Stimulated activated naive CD8-positive, alpha-beta T cell treated with anti-CD3 and anti-CD28 coated beads, Interleukin-15, amount 100 ng/mL, for 72 hours (primary cell): ENCODE measurements at regions not wholly inside any gene's neighbourhood (a gene's known extent, or its start where the extent isn't known, plus 50 kb on each side); places are given as distances from the start of the nearest gene placed in this dataset.
"Not testable (repeated sequence)": the region's sequence is repeated elsewhere in the genome, so short reads cannot be mapped to it uniquely, and the experiment has no call there.

Source experiments
- ATAC-seq: fragments of 150-1000 bp; cut with Tn5 transposase; 2 replicates; pipeline ENCODE4 v1.10.0; 2021; ENCODE audit warnings: mild to moderate bottlenecking, moderate library complexity
- DNase-seq, 2 donors: peaks; one replicate each; pipeline ENCODE4 v3.0.0; 2021 to 2022
- H3K27ac Mint-ChIP-seq, 2 donors: one replicate each; pipeline ENCODE4 v1.8.0; 2022; ENCODE audit warnings: mild to moderate bottlenecking in 2 of 2, mixed read lengths in 2 of 2, moderate library complexity in 2 of 2
- H3K27me3 Mint-ChIP-seq: one replicate; pipeline ENCODE4 v1.8.0; 2022; ENCODE audit warnings: mixed read lengths
- H3K4me1 Mint-ChIP-seq: one replicate; pipeline ENCODE4 v1.8.0; 2022; ENCODE audit warnings: mild to moderate bottlenecking, mixed read lengths
- H3K4me3 Mint-ChIP-seq, 2 donors: one replicate each; pipeline ENCODE4 v1.8.0; 2022; ENCODE audit warnings: mild to moderate bottlenecking in 2 of 2, mixed read lengths in 2 of 2, moderate library complexity in 1 of 2
- H3K9me3 Mint-ChIP-seq, 2 donors: one replicate each; pipeline ENCODE4 v1.8.0; 2022; ENCODE audit warnings: mixed read lengths in 2 of 2

DNA sequence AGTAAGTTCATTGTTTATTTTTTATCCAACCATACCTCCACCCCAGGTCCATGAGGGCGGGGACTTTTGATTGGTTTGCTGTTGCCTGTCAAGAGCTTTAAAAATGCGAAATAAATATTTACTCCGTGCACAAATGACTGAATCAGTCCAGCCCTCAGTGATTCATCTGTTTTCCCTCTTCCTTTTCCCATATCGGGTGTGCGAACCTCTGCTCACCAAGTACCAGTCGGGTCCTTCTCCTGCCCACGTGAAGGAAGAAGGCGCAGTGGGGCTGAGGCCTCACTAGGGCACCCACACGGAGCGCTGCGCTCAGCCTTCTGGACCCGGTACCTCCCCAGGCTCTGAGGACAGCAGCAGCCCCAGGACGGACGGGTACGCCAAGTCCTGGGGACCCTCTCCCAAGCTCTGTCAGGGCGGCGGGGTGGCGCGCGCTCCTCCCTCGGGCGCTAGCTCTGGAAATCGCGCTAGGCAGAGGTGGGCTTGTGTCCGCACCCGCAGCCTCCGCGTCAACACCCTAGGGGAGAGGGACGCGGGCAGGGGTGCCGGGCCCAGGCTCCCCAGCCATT, 70.5 kb upstream of the EPHB3 start:
- DNase-seq (no peak), ATAC-seq (peak; percentile 49)
- Mint-ChIP-seq H3K9me3 (no peaks in the 10 kb centered on the region), H3K27me3 (peaks cover 73% of the 10 kb centered on the region), H3K4me1 (peaks cover 8% of the 10 kb centered on the region), H3K27ac (no peak overlapping the region), H3K4me3 (no peak overlapping the region)

DNA sequence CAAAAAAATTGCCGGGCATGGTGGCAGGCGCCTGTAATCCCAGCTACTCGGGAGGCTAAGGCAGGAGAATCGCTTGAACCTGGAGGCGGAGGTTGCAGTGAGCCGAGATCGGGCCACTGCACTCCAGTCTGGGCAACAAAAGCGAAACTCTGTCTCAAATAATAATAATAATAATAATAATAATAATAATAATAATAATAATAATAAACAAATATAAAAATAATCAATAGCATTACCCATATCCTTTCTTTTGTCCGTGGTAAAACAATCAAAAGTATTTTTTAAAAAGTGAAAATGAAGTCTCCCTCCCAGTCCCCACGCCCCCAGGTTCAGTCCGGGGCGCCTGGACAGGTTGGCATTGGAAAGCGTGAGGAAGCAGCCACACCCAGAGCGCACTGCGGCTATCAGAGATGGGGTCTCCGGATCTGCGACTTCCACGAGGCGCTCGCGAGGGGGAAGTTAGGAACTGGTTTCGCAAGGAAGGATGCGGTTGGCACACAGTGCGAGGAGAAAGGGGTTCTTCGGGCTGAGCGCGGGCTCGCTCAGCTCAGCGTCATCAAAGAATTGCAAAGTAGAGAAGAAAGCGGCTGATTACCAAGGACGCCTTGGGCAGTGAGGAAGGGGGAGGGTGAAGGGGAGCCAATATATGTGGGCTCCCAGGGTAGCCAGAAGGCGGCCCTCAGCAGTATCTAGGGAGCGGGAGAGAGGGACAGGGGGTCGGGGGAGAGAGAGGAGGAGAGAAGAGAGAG, 69.5 kb upstream of the EPHB3 start:
- Mint-ChIP-seq H3K27me3 (peaks cover 77% of the 10 kb centered on the region), H3K4me3 (peak overlapping the region; percentile 61 to 85)

DNA sequence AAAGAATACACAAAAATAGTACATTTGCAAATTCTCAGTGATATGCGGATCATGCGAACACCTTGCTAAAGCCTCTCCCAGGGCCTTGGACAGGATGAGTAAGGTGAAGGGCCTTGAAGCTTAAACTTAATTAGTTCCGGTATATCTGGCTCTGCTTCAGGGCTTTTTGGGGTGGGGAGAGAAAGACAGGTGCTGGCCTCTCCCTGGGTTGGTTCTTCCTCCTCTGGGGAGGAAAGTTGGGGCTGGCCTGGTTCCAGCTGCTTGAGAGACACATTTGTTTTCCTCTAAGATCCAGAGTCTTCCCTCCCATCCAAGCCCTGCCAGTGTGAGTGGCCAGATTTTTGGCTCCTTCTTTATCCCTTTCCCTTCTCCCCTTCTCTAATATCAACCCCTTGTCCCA, 64.7 kb upstream of the EPHB3 start:
- Mint-ChIP-seq H3K9me3 (no peaks in the 10 kb centered on the region), H3K4me3 (no peak overlapping the region), H3K27me3 (peaks cover 65% of the 10 kb centered on the region), H3K4me1 (peaks cover 7% of the 10 kb centered on the region), H3K27ac (no peak overlapping the region)
- no peak for DNase-seq
- no peak for ATAC-seq

More for the DNA sequence above, 69.5 kb upstream of the EPHB3 start:
- ATAC-seq (peak; percentile 82), DNase-seq (peak in 1 of 2 donors; percentile 13)
- Mint-ChIP-seq H3K4me1 (peaks cover 8% of the 10 kb centered on the region), H3K27ac (peak overlapping the region in 1 of 2 donors; percentile 40), H3K9me3 (no peaks in the 10 kb centered on the region)

DNA sequence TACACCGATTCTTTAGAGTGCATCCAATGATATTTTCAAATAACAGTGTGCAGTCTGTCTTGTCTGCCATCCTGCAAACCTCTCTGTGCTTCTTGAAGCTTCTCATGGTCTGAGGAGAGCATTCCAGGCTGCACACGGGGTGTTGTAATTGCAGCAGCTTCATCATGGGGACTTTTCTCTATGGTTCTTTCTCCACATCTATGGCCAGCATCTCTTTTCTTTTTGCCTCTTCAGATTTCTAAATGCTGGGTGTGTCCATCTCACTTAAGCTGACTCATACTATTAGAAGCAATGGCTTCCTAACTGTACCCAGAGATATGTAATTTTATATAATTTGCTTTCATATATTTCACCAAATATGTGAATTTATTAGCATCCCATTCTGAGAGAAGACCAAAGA, 63.8 kb upstream of the EPHB3 start:
- no peaks in the 10 kb centered on the region for H3K9me3 Mint-ChIP-seq
- no peak for ATAC-seq
- no peak overlapping the region for H3K27ac Mint-ChIP-seq
- no peak overlapping the region for H3K4me3 Mint-ChIP-seq
- H3K27me3 Mint-ChIP-seq: peaks cover 65% of the 10 kb centered on the region
- H3K4me1 Mint-ChIP-seq: no peaks in the 10 kb centered on the region
- DNase-seq: no peak

DNA sequence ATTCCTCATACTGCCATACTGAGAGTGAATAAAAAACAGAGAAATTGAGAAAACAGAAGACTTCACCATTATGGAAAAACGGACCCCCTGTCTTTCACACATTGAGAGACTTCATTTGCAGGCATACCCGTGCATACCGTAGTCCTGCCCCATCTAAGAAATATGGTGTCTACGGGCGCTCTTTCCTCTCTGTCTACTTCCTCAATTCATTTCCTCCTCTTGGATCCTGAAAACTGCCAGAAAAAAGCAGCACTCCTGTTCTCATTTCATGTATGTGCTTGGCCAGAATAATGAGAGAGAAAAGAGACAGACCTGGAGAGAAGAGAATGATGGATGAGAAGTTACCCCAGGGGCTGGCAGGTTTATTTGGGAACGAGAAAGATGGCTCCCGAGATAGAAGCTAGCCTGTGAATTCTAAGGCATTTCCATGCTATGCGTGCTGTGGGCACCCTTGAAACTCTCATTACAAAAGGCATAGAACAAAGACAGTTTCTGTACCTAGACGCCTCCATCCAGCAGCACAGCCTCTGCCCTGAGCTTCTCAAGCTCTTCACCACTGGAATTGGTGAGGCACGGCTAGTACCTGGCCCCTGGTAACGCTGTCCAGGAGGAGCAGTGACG, 62.5 kb upstream of the EPHB3 start:
- Mint-ChIP-seq H3K9me3 (no peaks in the 10 kb centered on the region), H3K27ac (no peak overlapping the region), H3K4me3 (no peak overlapping the region), H3K4me1 (no peaks in the 10 kb centered on the region), H3K27me3 (peaks cover 56% of the 10 kb centered on the region)
- ATAC-seq (no peak), DNase-seq (no peak)

DNA sequence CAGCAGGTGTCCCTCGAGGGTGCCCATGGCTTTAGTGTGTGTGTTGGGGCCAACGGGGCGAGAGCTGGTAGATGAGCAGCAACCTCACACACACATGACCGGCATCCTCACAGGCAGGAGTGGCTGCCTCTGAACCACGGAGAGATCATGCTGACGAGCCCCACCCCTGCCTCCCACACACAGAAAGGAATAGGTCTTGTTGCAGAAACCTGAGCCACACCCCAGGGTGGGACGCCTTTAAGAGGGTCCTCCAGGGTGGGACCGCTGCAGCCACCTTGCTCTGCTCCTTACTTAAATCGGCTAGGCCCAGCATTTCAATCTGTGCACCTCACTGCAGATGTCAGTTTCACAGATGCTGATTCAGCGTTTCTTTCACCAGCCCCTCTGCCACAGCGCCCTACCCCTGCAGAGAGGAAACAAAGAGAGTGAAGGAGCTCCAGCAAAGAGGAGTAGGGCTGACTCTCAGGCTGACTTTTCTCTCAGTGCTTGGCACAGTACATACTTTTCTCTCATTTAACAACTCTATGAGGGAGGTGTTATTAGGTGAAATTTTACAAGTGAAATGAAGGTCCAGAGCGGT, 61.2 kb upstream of the EPHB3 start:
- no peaks in the 10 kb centered on the region for H3K4me1 Mint-ChIP-seq
- DNase-seq (no peak), ATAC-seq (no peak)
- no peaks in the 10 kb centered on the region for H3K9me3 Mint-ChIP-seq
- H3K27ac Mint-ChIP-seq: peak overlapping the region in 1 of 2 donors; percentile 48
- no peak overlapping the region for H3K4me3 Mint-ChIP-seq
- peaks cover 55% of the 10 kb centered on the region for H3K27me3 Mint-ChIP-seq

DNA sequence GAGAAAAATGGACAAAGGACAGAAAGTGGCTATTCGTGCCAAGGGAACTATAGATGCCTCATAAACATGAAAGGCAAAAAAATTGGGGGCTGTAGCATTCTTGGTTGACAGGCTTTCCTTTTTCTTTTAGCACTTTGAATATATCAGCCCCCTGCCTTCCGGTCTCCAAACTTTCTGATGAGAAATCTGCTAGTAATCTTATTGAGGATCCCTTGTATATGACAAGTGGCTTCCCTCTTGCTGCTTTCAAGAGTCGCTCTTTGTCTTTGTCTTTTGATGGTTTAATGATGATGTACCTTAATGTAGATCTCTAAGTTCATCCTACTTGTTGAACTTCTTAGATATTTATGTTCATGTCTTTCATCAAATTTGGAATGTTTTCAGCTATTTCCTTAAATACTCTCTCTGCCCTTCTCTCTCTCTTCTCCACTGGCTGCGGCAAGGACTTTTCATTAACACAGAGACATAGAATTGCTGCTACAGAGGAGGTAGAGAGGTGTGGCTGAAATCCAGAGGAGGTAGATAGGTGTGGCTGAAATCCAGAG, 59.4 kb upstream of the EPHB3 start:
- H3K4me1 Mint-ChIP-seq: no peaks in the 10 kb centered on the region
- no peak overlapping the region for H3K4me3 Mint-ChIP-seq
- no peak for ATAC-seq
- H3K27ac Mint-ChIP-seq: no peak overlapping the region
- no peaks in the 10 kb centered on the region for H3K9me3 Mint-ChIP-seq
- peaks cover 57% of the 10 kb centered on the region for H3K27me3 Mint-ChIP-seq
- no peak for DNase-seq

DNA sequence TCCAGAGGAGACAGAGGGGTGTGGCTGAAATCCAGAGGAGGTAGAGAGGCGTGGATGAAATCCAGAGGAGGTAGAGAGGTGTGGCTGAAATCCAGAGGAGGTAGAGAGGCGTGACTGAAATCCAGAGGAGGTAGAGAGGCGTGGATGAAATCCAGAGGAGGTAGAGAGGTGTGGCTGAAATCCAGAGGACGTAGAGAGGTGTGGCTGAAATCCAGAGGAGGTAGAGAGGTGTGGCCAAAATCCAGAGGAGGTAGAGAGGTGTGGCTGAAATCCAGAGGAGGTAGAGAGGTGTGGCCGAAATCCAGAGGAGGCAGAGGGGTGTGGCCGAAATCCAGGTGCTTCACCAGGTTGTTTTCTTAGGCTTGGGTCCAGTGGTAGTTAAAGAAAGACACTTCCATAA, 58.7 kb upstream of the EPHB3 start:
- not testable (repeated sequence) for H3K4me1 Mint-ChIP-seq, H3K9me3 Mint-ChIP-seq, DNase-seq, H3K4me3 Mint-ChIP-seq, H3K27ac Mint-ChIP-seq, ATAC-seq
- peaks cover 64% of the 10 kb centered on the region for H3K27me3 Mint-ChIP-seq

DNA sequence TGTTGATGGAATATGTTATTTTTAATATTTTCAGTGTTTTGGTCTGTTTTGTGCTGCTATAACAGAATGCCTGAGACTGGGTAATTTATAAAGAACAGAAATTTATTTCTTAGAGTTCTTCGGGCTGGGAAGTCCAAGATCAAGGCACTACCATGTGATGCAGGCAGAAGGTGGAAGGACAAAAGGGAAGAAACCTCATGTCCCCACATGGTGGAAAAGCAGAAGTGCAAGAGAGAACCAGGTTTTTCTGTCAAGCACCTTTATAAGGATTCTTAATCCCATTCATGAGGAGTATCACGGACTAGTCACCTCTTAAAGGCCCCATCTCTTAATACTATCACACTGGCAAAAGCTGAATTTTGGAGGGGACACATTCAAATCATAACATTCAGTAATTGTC, 57.9 kb upstream of the EPHB3 start:
- no peak for ATAC-seq
- Mint-ChIP-seq H3K4me1 (no peaks in the 10 kb centered on the region), H3K9me3 (no peaks in the 10 kb centered on the region), H3K4me3 (no peak overlapping the region), H3K27me3 (peaks cover 62% of the 10 kb centered on the region), H3K27ac (no peak overlapping the region)
- no peak for DNase-seq

DNA sequence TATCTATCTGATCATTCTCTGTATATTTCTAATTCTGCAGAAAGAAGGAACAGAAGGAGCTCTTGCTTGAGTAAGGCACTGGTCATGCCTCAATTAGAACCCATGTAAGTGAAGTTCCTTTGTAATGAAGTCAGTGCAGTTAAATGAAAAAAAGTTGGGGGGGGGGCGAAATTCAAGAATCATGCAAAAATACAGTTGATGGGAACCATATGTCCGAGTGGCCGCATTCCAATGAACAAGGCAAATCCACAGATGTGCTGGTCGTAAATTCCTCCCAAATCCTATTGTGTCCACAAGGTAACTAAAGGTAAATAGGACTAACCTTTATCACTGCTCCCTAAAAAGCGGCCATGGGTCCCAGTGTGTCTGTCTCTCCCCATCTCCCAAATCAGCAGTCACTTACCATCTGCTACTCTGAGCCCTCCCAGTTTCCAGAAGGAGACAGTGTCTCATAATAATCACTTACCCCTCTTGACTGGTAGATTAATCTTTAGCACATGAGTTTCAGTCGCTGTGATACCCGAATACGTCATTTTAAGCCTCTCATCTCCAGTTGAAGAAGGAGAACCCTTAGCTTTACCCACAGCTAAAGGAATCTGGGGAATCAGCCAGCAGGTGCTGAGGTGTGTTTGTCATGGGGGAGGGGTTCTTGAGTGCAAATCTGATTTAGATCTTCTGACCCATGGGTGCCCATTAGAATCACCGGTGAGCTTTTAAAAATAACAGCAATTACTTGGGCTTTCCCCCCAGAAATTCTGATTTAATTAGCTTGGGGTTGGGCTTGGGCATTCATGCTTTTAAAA, 56.3 kb upstream of the EPHB3 start:
- no peak for DNase-seq
- H3K27ac Mint-ChIP-seq: no peak overlapping the region
- no peak for ATAC-seq
- H3K4me1 Mint-ChIP-seq: no peaks in the 10 kb centered on the region
- H3K9me3 Mint-ChIP-seq: no peaks in the 10 kb centered on the region
- no peak overlapping the region for H3K4me3 Mint-ChIP-seq
- H3K27me3 Mint-ChIP-seq: peaks cover 60% of the 10 kb centered on the region

DNA sequence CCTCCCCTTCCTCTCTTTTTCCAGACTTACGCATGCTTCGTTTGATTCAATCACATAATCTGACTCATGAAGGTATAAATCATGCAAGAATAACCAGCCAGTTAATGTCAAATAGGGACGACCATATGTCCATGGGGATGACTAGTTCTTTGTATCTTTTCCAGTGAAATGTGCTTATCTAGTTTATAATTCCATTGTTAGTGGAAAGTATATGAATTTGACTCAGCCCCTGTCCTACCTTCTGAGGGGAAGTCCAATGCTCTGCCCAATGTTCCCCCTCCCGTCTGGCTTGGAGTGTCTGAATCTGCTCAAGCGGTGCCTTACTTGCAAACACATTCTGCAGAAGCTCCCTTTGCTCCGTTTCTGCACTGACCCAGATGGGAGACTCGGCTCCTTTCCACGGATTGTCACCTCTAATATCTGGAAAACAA, 55.0 kb upstream of the EPHB3 start:
- H3K9me3 Mint-ChIP-seq: no peaks in the 10 kb centered on the region
- DNase-seq: no peak
- no peak overlapping the region for H3K27ac Mint-ChIP-seq
- peaks cover 69% of the 10 kb centered on the region for H3K27me3 Mint-ChIP-seq
- no peak for ATAC-seq
- no peak overlapping the region for H3K4me3 Mint-ChIP-seq
- H3K4me1 Mint-ChIP-seq: no peaks in the 10 kb centered on the region

DNA sequence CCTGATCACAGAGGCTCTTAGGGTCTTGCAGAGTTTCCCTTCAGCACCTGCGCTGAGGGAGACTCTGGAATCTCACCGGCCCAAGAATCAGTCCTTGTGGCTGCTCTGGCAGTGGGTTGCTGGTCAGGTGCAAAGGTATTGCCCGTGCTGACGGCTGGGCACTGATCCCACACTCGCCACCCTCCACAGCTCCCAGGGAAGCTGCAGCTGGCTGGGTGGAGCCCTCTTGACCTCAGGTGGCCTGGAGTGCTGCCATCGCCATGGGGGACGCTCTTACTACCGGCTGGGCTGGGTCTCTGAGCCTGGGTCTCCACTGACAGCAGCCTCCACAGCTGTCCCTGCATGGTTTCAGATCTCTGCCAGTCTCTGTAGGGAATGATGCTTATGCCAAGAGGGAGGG, 52.6 kb upstream of the EPHB3 start:
- Mint-ChIP-seq H3K27ac (no peak overlapping the region), H3K27me3 (peaks cover 79% of the 10 kb centered on the region), H3K4me1 (peaks cover 11% of the 10 kb centered on the region), H3K9me3 (no peaks in the 10 kb centered on the region), H3K4me3 (no peak overlapping the region)
- ATAC-seq (no peak), DNase-seq (no peak)

DNA sequence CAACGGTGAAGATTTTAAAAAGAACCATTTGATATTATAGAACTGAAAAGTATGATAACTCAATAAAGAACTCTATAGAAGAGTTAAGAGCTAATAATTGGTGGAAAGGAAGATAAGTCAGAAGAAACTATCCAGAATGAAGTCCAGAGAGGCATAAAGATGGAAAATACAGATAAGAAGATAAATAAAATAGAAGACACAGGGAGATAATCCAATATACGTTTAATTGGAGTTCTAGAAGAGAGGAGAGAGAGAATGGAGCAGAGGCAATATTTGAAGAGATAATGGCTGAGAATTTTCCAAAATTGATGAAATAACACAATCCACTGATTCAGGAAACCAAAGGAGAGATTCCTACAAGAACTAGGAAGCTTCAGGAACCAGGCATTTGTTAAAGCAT, 49.8 kb upstream of the EPHB3 start:
- H3K4me3 Mint-ChIP-seq: no peak overlapping the region
- H3K4me1 Mint-ChIP-seq: peaks cover 16% of the 10 kb centered on the region
- peaks cover 86% of the 10 kb centered on the region for H3K27me3 Mint-ChIP-seq
- DNase-seq (no peak), ATAC-seq (no peak)
- H3K9me3 Mint-ChIP-seq: no peaks in the 10 kb centered on the region
- H3K27ac Mint-ChIP-seq: no peak overlapping the region
